Epithelial cell of proximal tubule (primary cell): ENCODE measurements at regions not wholly inside any gene's neighbourhood (a gene's known extent, or its start where the extent isn't known, plus 50 kb on each side); places are given as distances from the start of the nearest gene placed in this dataset.
A peak's percentile ranks its signal among the peaks of the same experiment; 100 is the strongest.
"Not testable (repeated sequence)": the region's sequence is repeated elsewhere in the genome, so short reads cannot be mapped to it uniquely, and the experiment has no call there.

Source experiments
- DNase-seq: peaks from one replicate; pipeline ENCODE4 v3.0.0-alpha.2; 2011; ENCODE audit warnings: low read depth
- H3K4me3 ChIP-seq: 2 replicates; pipeline ENCODE4 v1.5.1; 2011; ENCODE audit warnings: low read depth, mild to moderate bottlenecking, low read length
- CTCF ChIP-seq: conservative IDR thresholded peaks from 2 replicates; pipeline ENCODE4 v1.5.1; 2012; ENCODE audit warnings: low read depth, mild to moderate bottlenecking, low read length

- DNase-seq, result no peak
- TF ChIP-seq CTCF, result no peak
- no peak overlapping the region for H3K4me3 ChIP-seq
These were observed 90.0 kb upstream of the LRRN2 start for GRCh38 chr1:204775546-204775945.

- no peak overlapping the region for H3K4me3 ChIP-seq
- no peak for TF ChIP-seq CTCF
- DNase-seq, result no peak
These were observed 92.1 kb upstream of the LRRN2 start for GRCh38 chr1:204777591-204777990.

- H3K4me3 ChIP-seq, result no peak overlapping the region
- no peak for TF ChIP-seq CTCF
- no peak for DNase-seq
These were observed 90.0 kb upstream of the NFASC start for GRCh38 chr1:204780630-204781029.

GRCh38 chr1:204782118-204782700 lies 88.5 kb upstream of the NFASC start:
- no peak for DNase-seq
- no peak for TF ChIP-seq CTCF
- no peak overlapping the region for H3K4me3 ChIP-seq

GRCh38 chr1:204785023-204785422 lies 85.6 kb upstream of the NFASC start:
- DNase-seq, H3K4me3 ChIP-seq: not testable (repeated sequence)

GRCh38 chr1:204788470-204788869 lies 82.2 kb upstream of the NFASC start:
- no peak for DNase-seq
- H3K4me3 ChIP-seq, result no peak overlapping the region
- no peak for TF ChIP-seq CTCF

GRCh38 chr1:204791453-204792353 lies 79.0 kb upstream of the NFASC start:
- no peak for DNase-seq
- peak; percentile 94 for TF ChIP-seq CTCF
- H3K4me3 ChIP-seq, result no peak overlapping the region
